Activated naive CD4-positive, alpha-beta T cell treated with anti-CD3 and anti-CD28 coated beads, Interleukin-2, amount 50 U/mL, for 16 hours (primary cell): ENCODE measurements at regions not wholly inside any gene's neighbourhood (a gene's known extent, or its start where the extent isn't known, plus 50 kb on each side); places are given as distances from the start of the nearest gene placed in this dataset.

Experiments used
- DNase-seq: peaks from one replicate; pipeline ENCODE4 v3.0.0-alpha.2; 2020

- no peak for DNase-seq
Measured at GRCh38 chr6:163630572-163630971, 216.1 kb downstream of the QKI start.

- no peak for DNase-seq
Measured at GRCh38 chr6:163630096-163630495, 215.6 kb downstream of the QKI start.
